AG04449 (cell line): ENCODE measurements at regions not wholly inside any gene's neighbourhood (a gene's known extent, or its start where the extent isn't known, plus 50 kb on each side); places are given as distances from the start of the nearest gene placed in this dataset.

Source experiments
- CTCF ChIA-PET: fragments of 350-600 bp; formaldehyde crosslinking; extraction: SDS; loops from one replicate; lab custom pipeline; 2021; ENCODE audit warnings: antibody characterized with exemption; lab: Yijun Ruan, JAX
- POLR2A ChIA-PET: fragments of 400-600, 350-600 bp; formaldehyde crosslinking; extraction: SDS; loops from one replicate; lab custom pipeline; 2020; ENCODE audit warnings: antibody characterized with exemption, inconsistent platforms; lab: Yijun Ruan, JAX
- DNase-seq: peaks from one replicate; pipeline ENCODE4 v3.0.0-alpha.2; 2010; ENCODE audit warnings: low read depth, low spot score
- H3K4me3 ChIP-seq: 2 replicates; pipeline ENCODE4 v1.5.1; 2011; ENCODE audit warnings: low read depth, mild to moderate bottlenecking, control low read depth, low read length
- TF ChIP-seq, protein P1 (sequence below): IDR thresholded peaks from one replicate; pipeline ENCODE4 v1.5.1; 2011; ENCODE audit warnings: mild to moderate bottlenecking, moderate library complexity, low read length, control low read depth, inconsistent platforms; ENCODE audit not compliant: insufficient read depth; ENCODE audit errors: missing control alignments

DNA sequence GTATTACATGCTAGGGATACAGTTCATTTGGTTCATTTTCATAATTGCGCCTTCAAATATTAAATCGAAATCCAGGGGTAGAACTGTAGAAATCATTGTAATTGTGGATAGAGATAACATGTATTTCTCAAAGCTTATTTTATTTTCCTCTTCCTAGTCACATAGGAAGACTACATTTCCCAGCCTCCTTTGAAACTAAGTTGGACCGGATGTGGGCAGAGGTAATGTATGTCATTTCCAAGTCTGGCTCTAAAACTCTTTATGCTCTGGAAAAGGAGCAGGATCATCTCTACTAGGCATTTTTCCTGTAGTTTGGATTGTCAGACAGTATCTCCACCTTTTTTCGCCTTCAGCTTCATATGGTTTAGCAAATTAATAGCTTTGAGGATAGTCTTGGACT lies 70.1 kb upstream of the CRY1 start:
- ChIA-PET POLR2A (no interaction called here), CTCF (interaction anchor here (0.9 to 1.7 kb wide), 3 partner anchors 32 to 444 kb away, joined by 3 to 8 read pairs (median 4); no protein-coding TSS in a partner anchor)
- TF ChIP-seq, protein P1, sequence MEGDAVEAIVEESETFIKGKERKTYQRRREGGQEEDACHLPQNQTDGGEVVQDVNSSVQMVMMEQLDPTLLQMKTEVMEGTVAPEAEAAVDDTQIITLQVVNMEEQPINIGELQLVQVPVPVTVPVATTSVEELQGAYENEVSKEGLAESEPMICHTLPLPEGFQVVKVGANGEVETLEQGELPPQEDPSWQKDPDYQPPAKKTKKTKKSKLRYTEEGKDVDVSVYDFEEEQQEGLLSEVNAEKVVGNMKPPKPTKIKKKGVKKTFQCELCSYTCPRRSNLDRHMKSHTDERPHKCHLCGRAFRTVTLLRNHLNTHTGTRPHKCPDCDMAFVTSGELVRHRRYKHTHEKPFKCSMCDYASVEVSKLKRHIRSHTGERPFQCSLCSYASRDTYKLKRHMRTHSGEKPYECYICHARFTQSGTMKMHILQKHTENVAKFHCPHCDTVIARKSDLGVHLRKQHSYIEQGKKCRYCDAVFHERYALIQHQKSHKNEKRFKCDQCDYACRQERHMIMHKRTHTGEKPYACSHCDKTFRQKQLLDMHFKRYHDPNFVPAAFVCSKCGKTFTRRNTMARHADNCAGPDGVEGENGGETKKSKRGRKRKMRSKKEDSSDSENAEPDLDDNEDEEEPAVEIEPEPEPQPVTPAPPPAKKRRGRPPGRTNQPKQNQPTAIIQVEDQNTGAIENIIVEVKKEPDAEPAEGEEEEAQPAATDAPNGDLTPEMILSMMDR: no peak
- no peak overlapping the region for H3K4me3 ChIP-seq
- DNase-seq: no peak

DNA sequence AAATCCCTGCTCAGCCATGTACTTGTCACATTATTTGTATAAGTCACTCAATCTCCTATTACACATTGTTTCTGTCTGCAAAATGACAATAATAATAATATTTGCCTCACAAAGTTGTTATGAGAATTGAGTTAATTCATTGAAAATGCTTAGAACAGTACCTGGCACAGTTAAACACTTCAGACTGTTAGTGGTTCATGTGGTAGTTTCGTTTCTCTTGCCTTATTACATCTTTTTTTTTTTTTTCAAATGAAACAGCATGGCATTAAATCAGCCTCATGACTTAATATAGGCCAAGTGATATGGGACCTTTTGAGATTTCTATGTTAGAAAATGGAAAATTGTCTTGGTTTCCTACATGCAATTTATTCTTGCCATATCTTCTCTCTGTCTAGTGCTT lies 71.0 kb upstream of the CRY1 start:
- CTCF ChIA-PET: no interaction called here
- POLR2A ChIA-PET: no interaction called here
- no peak for DNase-seq
- no peak overlapping the region for H3K4me3 ChIP-seq
- TF ChIP-seq, protein P1: no peak

DNA sequence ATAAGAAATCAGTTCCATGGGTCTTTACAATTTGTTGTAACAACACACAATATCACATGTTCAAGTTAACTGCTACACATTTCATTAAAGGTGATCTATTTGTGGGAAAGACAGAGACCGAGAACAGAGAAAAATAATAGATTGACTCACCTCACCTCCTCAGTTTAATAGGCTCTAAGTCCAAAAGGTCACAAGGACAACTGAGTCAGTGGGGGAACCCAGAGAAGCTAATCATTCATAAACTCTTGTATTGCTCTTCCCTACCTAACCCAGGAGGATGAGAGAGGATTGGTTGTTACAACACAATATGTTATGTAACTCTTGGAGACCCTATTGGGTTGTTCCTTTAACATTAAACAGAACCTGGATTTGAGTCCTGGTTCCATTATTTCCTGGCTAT lies 72.2 kb upstream of the CRY1 start:
- no peak overlapping the region for H3K4me3 ChIP-seq
- ChIA-PET POLR2A (no interaction called here), CTCF (no interaction called here)
- TF ChIP-seq, protein P1: no peak
- DNase-seq: no peak

DNA sequence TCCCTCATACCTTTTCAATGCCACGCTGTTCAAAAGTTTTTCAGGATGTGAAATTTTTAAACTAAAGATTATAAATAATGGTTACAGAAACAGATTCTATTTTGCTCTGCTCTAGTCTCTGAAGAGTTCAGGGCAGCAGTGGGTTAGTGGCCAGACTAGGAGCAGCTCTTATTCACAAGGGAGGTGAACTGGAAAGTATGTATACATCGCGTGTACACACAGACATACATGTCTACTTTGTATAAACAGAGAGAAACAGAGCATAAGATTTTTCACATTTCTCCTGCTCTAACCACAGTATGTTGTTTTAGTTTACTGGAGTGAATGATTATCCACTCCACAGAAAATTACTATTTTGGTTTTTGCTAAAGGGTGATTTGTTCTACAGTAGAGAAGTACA lies 74.4 kb upstream of the CRY1 start:
- DNase-seq: no peak
- ChIA-PET POLR2A (no interaction called here), CTCF (no interaction called here)
- no peak overlapping the region for H3K4me3 ChIP-seq
- TF ChIP-seq, protein P1: no peak

DNA sequence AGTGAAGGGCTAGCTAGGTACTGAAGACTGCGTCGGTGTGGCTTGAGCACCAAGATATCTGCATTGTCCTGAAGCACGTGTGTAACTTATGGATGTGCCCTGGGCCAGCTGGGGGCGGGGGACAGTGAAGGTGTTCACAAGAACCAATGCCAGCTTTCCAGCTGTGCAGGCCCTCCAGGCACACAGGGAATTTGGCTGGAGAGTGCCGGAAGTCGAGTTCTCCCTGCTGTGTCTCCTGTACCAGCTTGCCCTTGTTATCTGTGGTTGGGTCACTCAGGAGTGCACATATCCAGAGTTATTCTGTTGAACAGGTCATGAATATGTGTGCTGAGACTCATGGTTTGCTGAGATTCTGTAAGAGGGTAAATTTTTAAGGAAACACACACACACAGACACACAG lies 75.9 kb upstream of the CRY1 start:
- no peak overlapping the region for H3K4me3 ChIP-seq
- ChIA-PET CTCF (interaction anchor here (1.1 kb wide), 1 partner anchor 136 kb away, joined by 3 read pairs; no protein-coding TSS in a partner anchor), POLR2A (no interaction called here)
- TF ChIP-seq, protein P1: no peak
- no peak for DNase-seq

DNA sequence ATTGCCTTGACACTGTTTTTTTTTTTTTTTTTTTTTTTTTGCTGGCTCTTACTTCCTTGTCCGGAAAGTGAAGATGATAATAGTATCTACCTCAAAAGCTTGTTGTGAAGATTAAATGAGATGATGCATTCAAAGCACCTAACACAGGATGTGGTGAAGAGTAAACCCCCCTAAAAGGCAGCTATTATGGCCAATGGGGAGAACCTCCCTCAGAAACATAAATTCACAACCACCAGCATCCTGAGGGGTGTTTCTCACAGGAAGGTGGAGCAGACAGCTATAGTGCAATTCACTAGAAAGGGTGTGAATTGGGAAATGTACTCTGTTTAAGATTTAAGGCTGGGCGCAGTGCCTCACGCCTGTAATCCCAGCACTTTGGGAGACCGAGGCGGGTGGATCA lies 85.4 kb upstream of the CRY1 start:
- DNase-seq: no peak
- no peak overlapping the region for H3K4me3 ChIP-seq
- ChIA-PET CTCF (no interaction called here), POLR2A (no interaction called here)
- TF ChIP-seq, protein P1: no peak

DNA sequence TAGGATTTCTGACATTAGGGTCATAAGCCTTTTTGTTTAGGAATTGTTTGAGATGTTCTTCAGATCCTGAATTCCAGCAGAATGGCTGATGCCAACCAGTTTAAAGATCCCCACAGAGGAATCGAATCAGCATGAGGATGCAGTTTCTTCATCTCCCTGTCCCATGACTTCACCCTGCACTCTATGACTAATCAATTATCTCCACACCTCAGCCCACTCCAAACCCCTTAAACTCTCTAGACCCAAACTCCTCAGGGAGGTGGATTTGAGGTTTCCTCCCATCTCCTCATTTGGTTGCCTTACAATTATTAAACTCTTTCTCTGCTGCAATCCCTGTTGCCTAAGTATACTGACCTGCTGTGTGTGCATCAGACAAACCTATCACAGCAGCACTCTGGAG lies 86.5 kb upstream of the CRY1 start:
- ChIA-PET CTCF (no interaction called here), POLR2A (no interaction called here)
- no peak overlapping the region for H3K4me3 ChIP-seq
- TF ChIP-seq, protein P1: no peak
- DNase-seq: no peak
